Esophagus muscularis mucosa (tissue), 4 donors: ENCODE measurements at regions not wholly inside any gene's neighbourhood (a gene's known extent, or its start where the extent isn't known, plus 50 kb on each side); places are given as distances from the start of the nearest gene placed in this dataset.

Experiments used
- CTCF ChIP-seq, 3 experiments: fragments of 200-600 bp in 2 of 3; fragments of 450-650 bp in 1 of 3; sonication (generic) in 2 of 3; IDR thresholded peaks; one replicate each; pipeline ENCODE4 v1.5.1; 2017 to 2019; ENCODE audit warnings: antibody characterized with exemption in 3 of 3, mild to moderate bottlenecking in 2 of 3, moderate library complexity in 1 of 3
- EP300 ChIP-seq: sonication (generic); formaldehyde crosslinking; IDR thresholded peaks from one replicate; pipeline ENCODE4 v1.6.1; 2017; ENCODE audit warnings: antibody characterized with exemption
- POLR2A ChIP-seq: fragments of 450-650 bp; IDR thresholded peaks from one replicate; pipeline ENCODE4 v1.6.1; 2017; ENCODE audit warnings: antibody characterized with exemption, moderate library complexity, mild to moderate bottlenecking, low read depth

- TF ChIP-seq CTCF (IDR thresholded peaks at IDR 0.05), result no peak
- TF ChIP-seq POLR2A, result no peak
- TF ChIP-seq EP300, result no peak
These were observed 144.4 kb downstream of the SEC23A start for GRCh38 chr14:38958589-38958988.
